ENCODE measurements at regions not wholly inside any gene's neighbourhood (a gene's known extent, or its start where the extent isn't known, plus 50 kb on each side); places are given as distances from the start of the nearest gene placed in this dataset.

GRCh38 chr14:98867726-98868125, 404.3 kb downstream of the BCL11B start:
- H2AFZ ChIP-seq: no peak overlapping the region
- H3K4me3 ChIP-seq: no peak overlapping the region
- H3K36me3 ChIP-seq (ENCODE audit: low read depth): no peaks in the 10 kb centered on the region
- 36 to 41% methylated on average over 9 of the region's 9 CpGs for WGBS, 2 experiments (ENCODE audit: low coverage in 1 of 2, low lambda C conversion rate in 2 of 2, missing lambda C conversion rate in 2 of 2)
- H3K79me2 ChIP-seq (ENCODE audit: insufficient read depth): no peaks in the 10 kb centered on the region
- no peak for DNase-seq
- H3K27ac ChIP-seq: no peak overlapping the region
- in situ Hi-C loops (cut with MboI): no loop called here
- H3K4me2 ChIP-seq (ENCODE audit: unreplicated experiment): no peak overlapping the region
- no peak for TF ChIP-seq EZH2phosphoT487 (IDR thresholded peaks at IDR 0.05; ENCODE audit: insufficient read depth, low read depth)
- TF ChIP-seq EZH2 (IDR thresholded peaks at IDR 0.05; ENCODE audit: insufficient read depth, poor library complexity, severe bottlenecking): no peak
- no peaks in the 10 kb centered on the region for H3F3A ChIP-seq (ENCODE audit: insufficient read depth)
- H3K4me1 ChIP-seq (ENCODE audit: insufficient read depth): no peaks in the 10 kb centered on the region
- H4K20me1 ChIP-seq (ENCODE audit: insufficient read depth): no peaks in the 10 kb centered on the region
- no peaks in the 10 kb centered on the region for H3K27me3 ChIP-seq (replicated peaks; ENCODE audit: insufficient read depth)
- H3K9me2 ChIP-seq (ENCODE audit: insufficient read depth): no peaks in the 10 kb centered on the region
- H3K9me3 ChIP-seq (ENCODE audit: low read depth): no peaks in the 10 kb centered on the region
- no peak overlapping the region for H3K9ac ChIP-seq

DNA sequence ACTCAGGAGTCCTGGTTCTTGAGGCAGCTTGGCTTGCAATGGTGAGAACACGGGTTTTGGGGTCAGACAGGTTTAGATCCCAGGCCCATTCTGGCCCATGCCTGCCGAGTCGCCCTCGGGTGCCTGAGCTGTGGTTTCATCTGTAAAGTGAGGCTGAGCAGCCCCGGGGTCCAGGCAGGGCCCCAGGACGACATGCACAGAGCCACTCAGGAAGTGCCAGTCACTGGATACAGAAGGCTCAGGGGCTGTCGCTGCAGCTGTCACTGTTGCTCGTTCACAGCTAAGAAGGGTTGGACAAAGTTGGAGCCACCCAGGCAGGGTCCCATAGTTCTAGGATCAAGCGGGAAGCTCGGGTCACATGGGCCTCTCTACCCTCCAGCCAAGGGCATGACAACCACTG, 403.1 kb downstream of the BCL11B start:
- Histone ChIP-seq H3K4me1 (ENCODE audit: insufficient read depth) (no peaks in the 10 kb centered on the region), H3F3A (ENCODE audit: insufficient read depth) (no peaks in the 10 kb centered on the region), H2AFZ (no peak overlapping the region), H3K36me3 (ENCODE audit: low read depth) (no peaks in the 10 kb centered on the region), H3K9ac (no peak overlapping the region), H3K9me2 (ENCODE audit: insufficient read depth) (no peaks in the 10 kb centered on the region), H4K20me1 (ENCODE audit: insufficient read depth) (no peaks in the 10 kb centered on the region), H3K27ac (no peak overlapping the region), H3K4me3 (no peak overlapping the region), H3K9me3 (ENCODE audit: low read depth) (no peaks in the 10 kb centered on the region), H3K4me2 (ENCODE audit: unreplicated experiment) (no peak overlapping the region), H3K27me3 (replicated peaks; ENCODE audit: insufficient read depth) (no peaks in the 10 kb centered on the region), H3K79me2 (ENCODE audit: insufficient read depth) (no peaks in the 10 kb centered on the region)
- in situ Hi-C loops (cut with MboI): no loop called here
- no peak for TF ChIP-seq EZH2 (IDR thresholded peaks at IDR 0.05; ENCODE audit: insufficient read depth, poor library complexity, severe bottlenecking)
- TF ChIP-seq EZH2phosphoT487 (IDR thresholded peaks at IDR 0.05; ENCODE audit: insufficient read depth, low read depth): no peak
- DNase-seq: no peak
- WGBS, 2 experiments (ENCODE audit: low coverage in 1 of 2, low lambda C conversion rate in 2 of 2, missing lambda C conversion rate in 2 of 2): 47 to 48% methylated on average over 10 of the region's 10 CpGs

GRCh38 chr14:98871796-98872195, 400.2 kb downstream of the BCL11B start:
- WGBS, 2 experiments (ENCODE audit: low coverage in 1 of 2, low lambda C conversion rate in 2 of 2, missing lambda C conversion rate in 2 of 2): 28 to 30% methylated on average over 2 of the region's 2 CpGs
- Histone ChIP-seq H3K79me2 (ENCODE audit: insufficient read depth) (no peaks in the 10 kb centered on the region), H3K9me3 (ENCODE audit: low read depth) (no peaks in the 10 kb centered on the region), H3K4me3 (no peak overlapping the region), H3K27me3 (replicated peaks; ENCODE audit: insufficient read depth) (no peaks in the 10 kb centered on the region), H3K4me1 (ENCODE audit: insufficient read depth) (no peaks in the 10 kb centered on the region), H2AFZ (no peak overlapping the region), H3K27ac (no peak overlapping the region), H4K20me1 (ENCODE audit: insufficient read depth) (no peaks in the 10 kb centered on the region), H3K36me3 (ENCODE audit: low read depth) (no peaks in the 10 kb centered on the region), H3K9me2 (ENCODE audit: insufficient read depth) (no peaks in the 10 kb centered on the region), H3K4me2 (ENCODE audit: unreplicated experiment) (no peak overlapping the region), H3F3A (ENCODE audit: insufficient read depth) (no peaks in the 10 kb centered on the region), H3K9ac (no peak overlapping the region)
- TF ChIP-seq EZH2phosphoT487 (IDR thresholded peaks at IDR 0.05; ENCODE audit: insufficient read depth, low read depth) (no peak), EZH2 (IDR thresholded peaks at IDR 0.05; ENCODE audit: insufficient read depth, poor library complexity, severe bottlenecking) (no peak)
- in situ Hi-C loops (cut with MboI): no loop called here
- peak; percentile 38 for DNase-seq

DNA sequence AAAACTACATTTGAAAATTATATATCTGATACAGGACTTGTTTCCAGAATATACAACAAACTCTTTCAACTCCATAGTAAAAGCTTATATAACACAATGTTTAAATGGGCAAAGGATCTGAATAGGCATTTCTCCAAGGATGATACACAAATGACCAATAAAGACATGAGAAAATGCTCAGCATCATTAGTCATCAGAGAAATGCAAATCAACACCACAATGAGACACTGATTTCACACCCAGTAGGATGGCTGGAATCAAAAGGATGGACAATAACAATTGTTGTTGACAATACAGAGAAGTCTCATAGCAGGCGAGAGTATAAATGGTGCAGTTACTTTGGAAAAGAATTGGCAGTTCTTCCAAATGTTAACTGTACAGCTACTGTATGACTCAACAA, 394.9 kb downstream of the BCL11B start:
- no peaks in the 10 kb centered on the region for H3F3A ChIP-seq (ENCODE audit: insufficient read depth)
- H4K20me1 ChIP-seq (ENCODE audit: insufficient read depth): no peaks in the 10 kb centered on the region
- TF ChIP-seq EZH2phosphoT487 (IDR thresholded peaks at IDR 0.05; ENCODE audit: insufficient read depth, low read depth): no peak
- no peak for TF ChIP-seq EZH2 (IDR thresholded peaks at IDR 0.05; ENCODE audit: insufficient read depth, poor library complexity, severe bottlenecking)
- no peak overlapping the region for H3K27ac ChIP-seq
- H2AFZ ChIP-seq: no peak overlapping the region
- in situ Hi-C loops (cut with MboI): no loop called here
- no peak overlapping the region for H3K9ac ChIP-seq
- no peaks in the 10 kb centered on the region for H3K79me2 ChIP-seq (ENCODE audit: insufficient read depth)
- no peaks in the 10 kb centered on the region for H3K4me1 ChIP-seq (ENCODE audit: insufficient read depth)
- WGBS, 2 experiments (ENCODE audit: low coverage in 1 of 2, low lambda C conversion rate in 2 of 2, missing lambda C conversion rate in 2 of 2): 0% methylated on average over 1 of the region's 1 CpG
- H3K9me2 ChIP-seq (ENCODE audit: insufficient read depth): no peaks in the 10 kb centered on the region
- H3K36me3 ChIP-seq (ENCODE audit: low read depth): no peaks in the 10 kb centered on the region
- DNase-seq: no peak
- no peaks in the 10 kb centered on the region for H3K9me3 ChIP-seq (ENCODE audit: low read depth)
- no peak overlapping the region for H3K4me2 ChIP-seq (ENCODE audit: unreplicated experiment)
- no peaks in the 10 kb centered on the region for H3K27me3 ChIP-seq (replicated peaks; ENCODE audit: insufficient read depth)
- H3K4me3 ChIP-seq: no peak overlapping the region

DNA sequence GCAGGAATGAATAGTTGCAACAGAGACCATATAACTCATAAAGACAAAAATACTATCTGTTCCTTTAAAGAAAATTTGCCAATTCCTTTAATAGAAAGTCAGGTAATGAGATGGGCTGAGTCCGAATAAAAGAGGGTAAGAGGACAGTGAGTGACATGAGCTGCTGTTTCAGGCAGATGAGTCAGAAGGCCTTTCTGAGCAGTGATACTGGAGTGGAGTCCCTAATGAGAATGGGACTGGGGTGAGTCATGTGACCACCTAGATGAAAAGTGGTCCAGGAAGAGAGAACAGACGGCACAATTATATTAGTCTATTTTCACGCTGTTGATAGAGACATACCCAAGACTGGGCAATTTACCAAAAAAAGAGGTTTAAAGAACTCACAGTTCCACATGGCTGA, 393.7 kb downstream of the BCL11B start:
- no peak overlapping the region for H3K9ac ChIP-seq
- no peaks in the 10 kb centered on the region for H3K27me3 ChIP-seq (replicated peaks; ENCODE audit: insufficient read depth)
- H3K4me1 ChIP-seq (ENCODE audit: insufficient read depth): no peaks in the 10 kb centered on the region
- H3F3A ChIP-seq (ENCODE audit: insufficient read depth): no peaks in the 10 kb centered on the region
- H3K79me2 ChIP-seq (ENCODE audit: insufficient read depth): no peaks in the 10 kb centered on the region
- no peak for DNase-seq
- H4K20me1 ChIP-seq (ENCODE audit: insufficient read depth): no peaks in the 10 kb centered on the region
- H3K36me3 ChIP-seq (ENCODE audit: low read depth): no peaks in the 10 kb centered on the region
- H3K27ac ChIP-seq: no peak overlapping the region
- no peaks in the 10 kb centered on the region for H3K9me3 ChIP-seq (ENCODE audit: low read depth)
- no peak overlapping the region for H2AFZ ChIP-seq
- no peak overlapping the region for H3K4me3 ChIP-seq
- in situ Hi-C loops (cut with MboI): no loop called here
- 62 to 68% methylated on average over 3 of the region's 3 CpGs for WGBS, 2 experiments (ENCODE audit: low coverage in 1 of 2, low lambda C conversion rate in 2 of 2, missing lambda C conversion rate in 2 of 2)
- H3K4me2 ChIP-seq (ENCODE audit: unreplicated experiment): no peak overlapping the region
- H3K9me2 ChIP-seq (ENCODE audit: insufficient read depth): no peaks in the 10 kb centered on the region
- TF ChIP-seq EZH2 (IDR thresholded peaks at IDR 0.05; ENCODE audit: insufficient read depth, poor library complexity, severe bottlenecking) (no peak), EZH2phosphoT487 (IDR thresholded peaks at IDR 0.05; ENCODE audit: insufficient read depth, low read depth) (no peak)

Data from GM23248 (cell line).